GM18858 (cell line): ENCODE measurements at regions not wholly inside any gene's neighbourhood (a gene's known extent, or its start where the extent isn't known, plus 50 kb on each side); places are given as distances from the start of the nearest gene placed in this dataset.

Experiments
- ATAC-seq: cut with Tn5 transposase; IDR thresholded peaks from one replicate; pipeline ENCODE4 v1.9.1; 2021; ENCODE audit not compliant: unreplicated experiment

DNA sequence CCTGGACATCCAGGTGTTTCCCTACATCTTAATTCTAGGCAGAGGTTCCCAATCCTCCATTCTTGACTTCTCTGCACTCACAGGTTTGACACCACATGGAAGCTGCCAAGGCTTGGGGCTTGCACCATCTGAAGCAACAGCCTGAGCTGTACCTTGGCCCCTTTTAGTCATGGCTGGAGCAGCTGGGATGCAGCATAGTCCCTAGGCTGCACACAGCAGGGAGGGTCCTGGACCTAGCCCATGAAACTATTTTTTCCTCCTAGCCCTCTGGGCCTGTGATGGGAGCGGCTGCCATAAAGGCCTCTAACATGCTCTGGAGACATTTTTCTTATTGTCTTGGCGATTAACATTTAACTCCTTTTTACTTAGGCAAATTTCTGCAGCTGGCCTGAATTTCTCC, 417.2 kb upstream of the FLRT2 start:
- no peak for ATAC-seq

- ATAC-seq: no peak
Observed at GRCh38 chr14:85115921-85116320, 414.0 kb upstream of the FLRT2 start.

GRCh38 chr14:85118274-85118673, 411.7 kb upstream of the FLRT2 start:
- no peak for ATAC-seq

- ATAC-seq: no peak
Observed at GRCh38 chr14:85122690-85123089, 407.3 kb upstream of the FLRT2 start.

GRCh38 chr14:85123755-85124154, 406.2 kb upstream of the FLRT2 start:
- no peak for ATAC-seq

- no peak for ATAC-seq
Observed at GRCh38 chr14:85124631-85125290, 405.2 kb upstream of the FLRT2 start.

- no peak for ATAC-seq
Observed at GRCh38 chr14:85125291-85125670, 404.7 kb upstream of the FLRT2 start.

GRCh38 chr14:85129921-85130320, 400.0 kb upstream of the FLRT2 start:
- no peak for ATAC-seq

- no peak for ATAC-seq
Observed at GRCh38 chr14:85131226-85131922, 398.6 kb upstream of the FLRT2 start.

GRCh38 chr14:85142982-85143381, 387.0 kb upstream of the FLRT2 start:
- no peak for ATAC-seq

- ATAC-seq: no peak
Observed at GRCh38 chr14:85146779-85147178, 383.2 kb upstream of the FLRT2 start.

DNA sequence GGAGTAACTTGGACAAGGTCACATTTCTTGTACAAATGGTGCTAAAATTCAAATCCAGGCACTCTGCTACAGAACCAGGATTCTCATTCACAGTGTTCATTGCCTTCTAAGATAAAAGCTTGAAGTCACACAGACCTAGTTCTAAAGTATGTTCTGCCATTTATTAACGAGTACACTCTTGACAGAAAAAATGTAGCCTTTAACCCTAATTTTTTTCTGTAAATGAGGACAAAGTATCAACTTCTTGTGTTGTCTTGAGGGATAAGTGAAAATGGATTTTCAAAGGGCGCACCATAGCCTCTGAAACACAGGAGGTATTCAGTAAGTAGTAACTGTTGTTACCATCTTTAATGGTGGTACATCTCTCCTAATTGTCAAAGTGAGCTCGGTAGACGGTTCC, 379.8 kb upstream of the FLRT2 start:
- ATAC-seq: no peak

DNA sequence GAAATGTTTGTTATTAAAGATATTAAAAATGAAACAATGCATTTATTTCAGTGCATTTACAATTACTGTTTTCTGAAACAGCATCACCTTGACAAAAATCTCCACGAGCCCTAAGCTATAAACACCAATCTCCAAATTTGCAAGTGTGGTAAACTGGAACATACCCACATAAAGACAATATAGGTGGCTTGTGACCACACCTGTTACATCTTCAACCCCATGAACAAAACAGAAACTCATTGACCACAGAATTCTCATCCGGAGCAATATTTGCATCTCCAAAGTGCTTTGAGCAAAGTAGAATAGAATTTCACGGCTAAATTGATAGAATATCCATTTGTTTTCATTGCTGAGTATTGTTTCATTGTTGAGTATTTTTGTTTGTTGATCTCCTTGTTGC, 375.2 kb upstream of the FLRT2 start:
- no peak for ATAC-seq

DNA sequence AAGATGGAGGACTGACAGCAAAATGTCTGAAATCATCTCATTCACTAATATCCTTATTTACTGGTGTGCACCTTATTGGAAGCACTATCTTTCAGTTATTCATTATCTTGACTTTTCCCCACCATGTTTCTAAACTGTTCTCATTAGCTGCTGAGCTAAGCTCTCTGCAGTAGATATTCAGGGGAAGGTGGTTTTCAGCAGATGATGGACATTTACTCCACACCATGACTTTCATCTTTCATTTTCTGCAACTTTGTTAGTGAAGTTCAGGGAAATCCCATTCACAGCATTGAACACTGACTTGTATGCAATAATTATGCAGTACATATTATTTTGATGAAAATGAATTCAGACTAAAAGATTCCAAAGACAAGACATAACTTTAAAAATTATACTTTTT, 373.6 kb upstream of the FLRT2 start:
- ATAC-seq: no peak

DNA sequence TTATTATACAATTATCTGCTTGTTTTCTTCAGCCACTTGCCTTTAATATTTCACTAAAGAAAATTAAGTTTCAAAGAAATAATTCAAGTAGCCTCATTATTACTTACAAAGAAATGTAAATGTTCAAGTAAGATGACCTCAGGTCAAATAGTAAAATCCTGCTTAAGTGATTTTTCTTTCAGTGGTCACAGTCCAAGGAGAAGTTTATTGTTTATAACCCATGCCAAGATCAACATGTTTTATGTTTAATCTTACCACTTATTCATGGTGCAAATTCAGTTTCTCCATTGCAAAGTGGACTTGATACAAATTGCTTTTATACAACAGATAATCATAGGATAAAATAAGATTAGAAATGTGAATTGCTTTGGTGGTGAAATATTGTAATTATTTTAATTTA, 370.2 kb upstream of the FLRT2 start:
- ATAC-seq: no peak

- ATAC-seq: no peak
Observed at GRCh38 chr14:85165094-85165493, 364.9 kb upstream of the FLRT2 start.

DNA sequence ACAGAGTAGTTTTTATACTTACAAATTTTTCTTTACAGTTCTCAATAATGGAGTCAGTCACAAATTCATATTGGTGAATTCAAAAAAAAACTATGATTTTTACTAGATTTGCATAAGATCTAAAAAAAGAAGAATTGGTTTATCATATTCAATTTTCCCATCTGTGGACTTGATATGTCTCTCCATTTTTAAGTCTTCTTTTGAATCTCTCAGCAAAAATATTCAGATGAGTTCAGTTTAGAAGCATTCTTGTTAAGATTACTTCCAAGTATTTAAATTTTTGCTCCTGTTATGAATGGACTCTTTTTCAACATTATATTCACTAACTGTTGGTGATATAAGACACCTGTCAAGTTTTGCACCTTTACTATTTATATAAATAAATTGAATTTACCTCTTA, 360.6 kb upstream of the FLRT2 start:
- no peak for ATAC-seq

GRCh38 chr14:85172290-85172689, 357.7 kb upstream of the FLRT2 start:
- no peak for ATAC-seq

DNA sequence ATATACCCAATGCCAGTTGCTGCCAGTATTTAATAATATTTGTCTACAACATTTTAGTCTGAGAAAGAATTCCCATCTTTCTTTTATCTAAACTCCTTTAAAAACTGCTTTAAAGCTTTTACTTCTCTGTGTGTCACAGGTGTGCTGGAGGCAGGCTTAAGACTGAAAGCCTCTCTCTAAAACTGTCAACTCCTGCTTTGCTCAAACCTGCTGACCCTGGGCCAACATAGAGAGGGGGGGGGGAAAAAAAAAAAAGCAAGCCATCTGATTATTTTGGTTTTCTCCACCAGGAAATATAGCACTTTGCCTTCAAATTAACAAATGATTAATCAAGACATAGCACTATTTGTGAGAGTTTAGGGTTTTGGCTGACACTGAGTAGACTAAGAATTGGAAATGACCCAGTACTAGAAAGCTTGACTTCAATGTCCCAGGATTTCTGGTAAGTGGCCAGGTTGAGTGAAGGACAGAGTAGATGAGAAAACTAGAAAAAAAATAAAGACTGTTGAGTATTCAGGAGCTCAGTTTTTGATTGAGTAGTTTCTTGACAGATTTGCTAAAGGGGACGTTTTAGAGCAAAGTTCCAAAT, 357.0 kb upstream of the FLRT2 start:
- ATAC-seq: no peak

DNA sequence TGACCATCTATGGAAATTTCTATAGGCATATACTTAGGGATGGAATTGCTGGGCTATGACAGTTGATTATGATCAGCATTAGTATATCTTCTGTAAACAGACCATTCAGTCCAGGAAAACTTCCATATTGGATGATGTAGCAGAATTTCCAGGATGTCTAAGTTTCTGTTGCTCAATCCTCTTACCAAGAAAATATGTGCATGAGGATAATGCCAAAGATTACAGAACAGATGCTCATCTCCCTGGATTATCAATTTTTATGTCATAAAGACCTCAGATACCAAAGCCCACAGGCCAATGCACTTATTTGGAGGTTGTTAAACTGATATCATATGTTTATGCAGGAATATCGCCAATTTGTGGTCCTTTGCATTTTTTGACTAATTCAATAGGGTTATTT, 354.4 kb upstream of the FLRT2 start:
- ATAC-seq: no peak

GRCh38 chr14:85178864-85179263, 351.1 kb upstream of the FLRT2 start:
- ATAC-seq: no peak

DNA sequence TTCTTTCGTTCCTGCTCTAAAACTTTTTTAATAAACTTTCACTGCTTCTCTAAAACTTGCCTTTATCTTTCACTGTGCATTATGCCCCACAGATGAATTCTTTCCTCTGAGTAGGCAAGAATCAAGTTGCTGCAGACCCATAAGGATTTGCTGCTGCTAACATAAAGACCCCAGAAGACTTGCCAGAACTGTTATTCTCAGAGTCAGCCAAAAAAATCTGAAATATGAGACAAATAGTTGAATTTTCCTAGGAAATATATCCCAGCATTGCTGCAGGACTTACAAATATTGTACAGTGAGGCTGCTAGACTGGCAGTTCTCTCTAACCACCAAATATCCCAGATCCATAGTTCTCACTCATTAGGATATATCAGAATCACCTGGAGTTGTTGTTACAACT, 349.1 kb upstream of the FLRT2 start:
- ATAC-seq: no peak

DNA sequence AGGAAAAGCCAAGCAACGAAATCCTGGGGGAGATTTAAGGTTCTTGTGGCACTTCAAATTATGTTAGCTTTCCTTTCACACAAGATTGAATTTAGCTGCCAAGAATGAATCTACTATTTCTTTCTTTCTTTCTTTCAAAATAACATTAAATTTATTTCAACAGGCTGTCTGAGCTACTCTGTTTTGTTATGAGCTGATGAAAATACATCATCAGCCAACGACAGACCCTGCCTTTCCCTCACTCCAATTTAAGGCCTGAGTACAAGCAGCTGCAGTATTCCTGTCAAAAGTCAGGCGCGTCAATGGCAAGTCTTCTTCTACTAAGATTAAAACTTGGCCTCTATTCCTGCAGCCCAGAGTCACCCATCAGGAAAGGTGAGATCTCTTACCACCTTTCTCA, 347.7 kb upstream of the FLRT2 start:
- ATAC-seq: no peak
